ENCODE measurements at regions not wholly inside any gene's neighbourhood (a gene's known extent, or its start where the extent isn't known, plus 50 kb on each side); places are given as distances from the start of the nearest gene placed in this dataset.

GRCh38 chr2:128879161-128879560, 560.5 kb upstream of the HS6ST1 start:
- TF ChIP-seq CTCF (IDR thresholded peaks at IDR 0.05), result no peak
- no peak for TF ChIP-seq POLR2A (IDR thresholded peaks at IDR 0.05)

Data from Peyer's patch (tissue), 4 donors.